ENCODE measurements at regions not wholly inside any gene's neighbourhood (a gene's known extent, or its start where the extent isn't known, plus 50 kb on each side); places are given as distances from the start of the nearest gene placed in this dataset.
"Not testable (repeated sequence)": the region's sequence is repeated elsewhere in the genome, so short reads cannot be mapped to it uniquely, and the experiment has no call there.

GRCh38 chr6:15901141-15902115 lies 227.5 kb upstream of the MYLIP start:
- H3K4me1 Mint-ChIP-seq: peaks cover 22% of the 10 kb centered on the region

GRCh38 chr6:15898693-15899092 lies 230.2 kb upstream of the MYLIP start:
- Mint-ChIP-seq H3K4me1 (peaks cover 9% of the 10 kb centered on the region), H3K4me3 (no peak overlapping the region), H3K27ac (no peak overlapping the region), H3K27me3 (peaks cover 7% of the 10 kb centered on the region), H3K36me3 (no peaks in the 10 kb centered on the region), H3K9me3 (no peaks in the 10 kb centered on the region)
- DNase-seq: no peak

More at GRCh38 chr6:15901141-15902115, 227.5 kb upstream of the MYLIP start:
- peak overlapping the region; percentile 83 for H3K27ac Mint-ChIP-seq
- H3K27me3 Mint-ChIP-seq: peaks cover 7% of the 10 kb centered on the region
- DNase-seq: peak; percentile 13
- H3K36me3 Mint-ChIP-seq: no peaks in the 10 kb centered on the region
- H3K9me3 Mint-ChIP-seq: no peaks in the 10 kb centered on the region
- H3K4me3 Mint-ChIP-seq: peak overlapping the region; percentile 22

GRCh38 chr6:15897063-15897876 lies 231.6 kb upstream of the MYLIP start:
- Mint-ChIP-seq H3K9me3 (peaks cover 5% of the 10 kb centered on the region), H3K4me1 (peaks cover 9% of the 10 kb centered on the region)
- no peak for DNase-seq

GRCh38 chr6:15894973-15895725 lies 232.3 kb upstream of the DTNBP1 start:
- peaks cover 10% of the 10 kb centered on the region for H3K27me3 Mint-ChIP-seq
- no peak overlapping the region for H3K27ac Mint-ChIP-seq
- no peaks in the 10 kb centered on the region for H3K4me1 Mint-ChIP-seq
- peaks cover 5% of the 10 kb centered on the region for H3K9me3 Mint-ChIP-seq
- no peaks in the 10 kb centered on the region for H3K36me3 Mint-ChIP-seq
- no peak overlapping the region for H3K4me3 Mint-ChIP-seq
- no peak for DNase-seq

More at GRCh38 chr6:15897063-15897876, 231.6 kb upstream of the MYLIP start:
- Mint-ChIP-seq H3K27me3 (peaks cover 7% of the 10 kb centered on the region), H3K36me3 (no peaks in the 10 kb centered on the region), H3K27ac (no peak overlapping the region), H3K4me3 (no peak overlapping the region)

- Mint-ChIP-seq H3K27ac (no peak overlapping the region), H3K36me3 (no peaks in the 10 kb centered on the region), H3K9me3 (peaks cover 5% of the 10 kb centered on the region), H3K4me1 (no peaks in the 10 kb centered on the region), H3K27me3 (peaks cover 4% of the 10 kb centered on the region), H3K4me3 (no peak overlapping the region)
- no peak for DNase-seq
These were observed 230.9 kb upstream of the DTNBP1 start for GRCh38 chr6:15893556-15894253.

- Mint-ChIP-seq H3K9me3 (peaks cover 5% of the 10 kb centered on the region), H3K36me3 (no peaks in the 10 kb centered on the region), H3K27ac (no peak overlapping the region), H3K4me3 (no peak overlapping the region), H3K27me3 (peaks cover 3% of the 10 kb centered on the region), H3K4me1 (no peaks in the 10 kb centered on the region)
- no peak for DNase-seq
These were observed 229.5 kb upstream of the DTNBP1 start for GRCh38 chr6:15892369-15892768.

- no peak for DNase-seq
- Mint-ChIP-seq H3K4me3 (no peak overlapping the region), H3K27me3 (peaks cover 3% of the 10 kb centered on the region)
These were observed 226.3 kb upstream of the DTNBP1 start for GRCh38 chr6:15888798-15889772.

GRCh38 chr6:15887491-15888461 lies 224.9 kb upstream of the DTNBP1 start:
- peaks cover 3% of the 10 kb centered on the region for H3K27me3 Mint-ChIP-seq
- peaks cover 2% of the 10 kb centered on the region for H3K9me3 Mint-ChIP-seq
- DNase-seq: no peak
- no peak overlapping the region for H3K4me3 Mint-ChIP-seq
- no peaks in the 10 kb centered on the region for H3K4me1 Mint-ChIP-seq
- H3K36me3 Mint-ChIP-seq: no peaks in the 10 kb centered on the region
- no peak overlapping the region for H3K27ac Mint-ChIP-seq

More at GRCh38 chr6:15888798-15889772, 226.3 kb upstream of the DTNBP1 start:
- Mint-ChIP-seq H3K9me3 (peaks cover 5% of the 10 kb centered on the region), H3K4me1 (no peaks in the 10 kb centered on the region), H3K36me3 (no peaks in the 10 kb centered on the region), H3K27ac (no peak overlapping the region)

- Mint-ChIP-seq H3K4me3 (no peak overlapping the region), H3K27ac (no peak overlapping the region), H3K27me3 (no peaks in the 10 kb centered on the region), H3K9me3 (no peaks in the 10 kb centered on the region), H3K4me1 (peaks cover 5% of the 10 kb centered on the region), H3K36me3 (no peaks in the 10 kb centered on the region)
- DNase-seq: no peak
These were observed 222.8 kb upstream of the DTNBP1 start for GRCh38 chr6:15885624-15886023.

GRCh38 chr6:15883593-15883992 lies 220.8 kb upstream of the DTNBP1 start:
- H3K4me1 Mint-ChIP-seq: peaks cover 21% of the 10 kb centered on the region
- H3K9me3 Mint-ChIP-seq, H3K27me3 Mint-ChIP-seq, DNase-seq, H3K4me3 Mint-ChIP-seq, H3K27ac Mint-ChIP-seq, H3K36me3 Mint-ChIP-seq: not testable (repeated sequence)

GRCh38 chr6:15882915-15883314 lies 220.1 kb upstream of the DTNBP1 start:
- H3K4me3 Mint-ChIP-seq: no peak overlapping the region
- no peaks in the 10 kb centered on the region for H3K36me3 Mint-ChIP-seq
- H3K4me1 Mint-ChIP-seq: peaks cover 21% of the 10 kb centered on the region
- H3K27ac Mint-ChIP-seq: no peak overlapping the region
- no peaks in the 10 kb centered on the region for H3K27me3 Mint-ChIP-seq
- no peak for DNase-seq
- no peaks in the 10 kb centered on the region for H3K9me3 Mint-ChIP-seq

GRCh38 chr6:15882345-15882744 lies 219.5 kb upstream of the DTNBP1 start:
- H3K27me3 Mint-ChIP-seq: no peaks in the 10 kb centered on the region
- no peak overlapping the region for H3K27ac Mint-ChIP-seq
- H3K4me3 Mint-ChIP-seq: no peak overlapping the region
- peaks cover 21% of the 10 kb centered on the region for H3K4me1 Mint-ChIP-seq
- H3K9me3 Mint-ChIP-seq: no peaks in the 10 kb centered on the region
- DNase-seq: no peak
- no peaks in the 10 kb centered on the region for H3K36me3 Mint-ChIP-seq
